PFSK-1 (cell line): ENCODE measurements at regions not wholly inside any gene's neighbourhood (a gene's known extent, or its start where the extent isn't known, plus 50 kb on each side); places are given as distances from the start of the nearest gene placed in this dataset.

Experiments
- FOXP2 ChIP-seq: optimal IDR thresholded peaks from 2 replicates; pipeline ENCODE3; 2011; ENCODE audit warnings: borderline replicate concordance, control low read depth, inconsistent platforms; ENCODE audit not compliant: insufficient read depth; ENCODE audit errors: extremely low read length, extremely low read depth
- POLR2AphosphoS5 ChIP-seq: IDR thresholded peaks from 2 replicates; pipeline ENCODE4 v1.6.1; 2012; ENCODE audit warnings: low read depth, mild to moderate bottlenecking, control low read depth, low read length, moderate library complexity
- REST ChIP-seq, 2 experiments: IDR thresholded peaks; 2 replicates each; pipeline versions ENCODE4 v1.6.1 to v1.8.0; 2011 to 2012; ENCODE audit warnings: low read depth in 2 of 2, low read length in 2 of 2, control low read depth in 1 of 2, inconsistent platforms in 1 of 2, mild to moderate bottlenecking in 1 of 2, moderate library complexity in 1 of 2; ENCODE audit not compliant: insufficient read depth in 1 of 2
- SIN3A ChIP-seq: IDR thresholded peaks from 2 replicates; pipeline ENCODE4 v1.6.1; 2012; ENCODE audit warnings: mild to moderate bottlenecking, low read length, moderate library complexity, borderline replicate concordance; ENCODE audit not compliant: insufficient read depth
- TAF1 ChIP-seq: IDR thresholded peaks from 2 replicates; pipeline ENCODE4 v1.6.1; 2012; ENCODE audit warnings: low read length, control low read depth, borderline replicate concordance; ENCODE audit not compliant: insufficient read depth

- TF ChIP-seq FOXP2, result no peak
- TF ChIP-seq TAF1, result no peak
- TF ChIP-seq REST (IDR thresholded peaks at IDR 0.05; ENCODE audit: insufficient read depth in 1 of 2, low read depth in 2 of 2, low read length in 2 of 2), result no peak
- no peak for TF ChIP-seq POLR2AphosphoS5
- no peak for TF ChIP-seq SIN3A
Observed at GRCh38 chr1:234943836-234944402, 184.7 kb downstream of the TOMM20 start.

GRCh38 chr1:234942879-234943506 lies 185.6 kb downstream of the TOMM20 start:
- TF ChIP-seq TAF1, result no peak
- no peak for TF ChIP-seq FOXP2
- TF ChIP-seq REST (IDR thresholded peaks at IDR 0.05; ENCODE audit: insufficient read depth in 1 of 2, low read depth in 2 of 2, low read length in 2 of 2), result no peak
- TF ChIP-seq SIN3A, result no peak
- no peak for TF ChIP-seq POLR2AphosphoS5

GRCh38 chr1:234942012-234942332 lies 186.7 kb downstream of the TOMM20 start:
- TF ChIP-seq REST (IDR thresholded peaks at IDR 0.05; ENCODE audit: insufficient read depth in 1 of 2, low read depth in 2 of 2, low read length in 2 of 2), result no peak
- TF ChIP-seq TAF1, result no peak
- no peak for TF ChIP-seq FOXP2
- no peak for TF ChIP-seq SIN3A
- no peak for TF ChIP-seq POLR2AphosphoS5

- no peak for TF ChIP-seq REST (IDR thresholded peaks at IDR 0.05; ENCODE audit: insufficient read depth in 1 of 2, low read depth in 2 of 2, low read length in 2 of 2)
- no peak for TF ChIP-seq FOXP2
- no peak for TF ChIP-seq POLR2AphosphoS5
- no peak for TF ChIP-seq TAF1
- no peak for TF ChIP-seq SIN3A
Observed at GRCh38 chr1:234941321-234942011, 187.2 kb downstream of the TOMM20 start.

- TF ChIP-seq REST (IDR thresholded peaks at IDR 0.05; ENCODE audit: insufficient read depth in 1 of 2, low read depth in 2 of 2, low read length in 2 of 2) (no peak), TAF1 (no peak), SIN3A (no peak), POLR2AphosphoS5 (no peak), FOXP2 (no peak)
Observed at GRCh38 chr1:234940841-234941240, 187.8 kb downstream of the TOMM20 start.
